Right atrium auricular region (tissue), 2 donors: ENCODE measurements at regions not wholly inside any gene's neighbourhood (a gene's known extent, or its start where the extent isn't known, plus 50 kb on each side); places are given as distances from the start of the nearest gene placed in this dataset.

ENCODE experiments used
- DNase-seq: peaks from one replicate; pipeline ENCODE4 v3.0.0-alpha.2; 2019; ENCODE audit warnings: low spot score
- H3K27ac ChIP-seq, 2 donors: fragments of 200-600 bp; sonication (generic); 1 replicate in 1 of 2; 2 replicates in 1 of 2; pipeline ENCODE4 v1.5.1; 2016 to 2019
- H3K27me3 ChIP-seq, 2 donors: fragments of 200-600 bp; sonication (generic); one replicate each; pipeline versions ENCODE4 v1.5.1 to v1.6.0; 2017 to 2019
- H3K36me3 ChIP-seq: fragments of 200-600 bp; sonication (generic); one replicate; pipeline ENCODE4 v1.5.1; 2016
- H3K4me1 ChIP-seq, 2 donors: fragments of 200-600 bp; sonication (generic); one replicate each; pipeline versions ENCODE4 v1.5.1 to v1.6.0; 2017 to 2019
- H3K4me3 ChIP-seq, 2 donors: fragments of 200-600 bp; sonication (generic); 1 replicate in 1 of 2; 2 replicates in 1 of 2; pipeline ENCODE4 v1.5.1; 2017 to 2019; ENCODE audit warnings: mild to moderate bottlenecking in 1 of 2, moderate library complexity in 1 of 2
- H3K9me3 ChIP-seq, 2 donors: fragments of 200-600 bp; sonication (generic); one replicate each; pipeline ENCODE4 v1.5.1; 2019
- TF ChIP-seq, protein P1 (sequence below), 2 donors: fragments of 200-600 bp; sonication (generic); IDR thresholded peaks; one replicate each; pipeline ENCODE4 v1.5.1; 2019; ENCODE audit warnings: antibody characterized with exemption in 2 of 2

DNA sequence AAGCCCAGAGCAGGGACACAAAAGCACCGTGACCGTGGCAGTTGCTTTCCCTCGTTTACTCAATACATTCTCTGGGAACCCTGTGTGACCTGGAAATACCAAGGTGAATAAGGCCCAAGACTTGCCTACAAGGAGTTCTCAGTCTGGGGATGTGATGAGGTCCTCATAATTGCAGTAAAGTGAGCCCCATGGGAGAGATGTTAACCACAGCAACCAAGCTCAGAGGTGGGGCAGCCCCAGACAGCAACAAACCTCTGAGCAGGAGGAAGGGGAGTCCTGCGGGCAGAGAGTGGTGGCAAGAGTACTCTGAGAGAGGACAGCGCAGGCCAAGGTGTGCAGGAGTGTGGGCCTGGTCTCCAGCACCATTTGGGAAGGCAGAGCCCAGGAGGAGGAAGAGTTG is 91.6 kb downstream of the TTC32 start:
- Histone ChIP-seq H3K27me3 (no peaks in the 10 kb centered on the region), H3K4me3 (no peak overlapping the region), H3K4me1 (peaks cover 0 to 10% of the 10 kb centered on the region in 2 donors), H3K9me3 (no peaks in the 10 kb centered on the region), H3K36me3 (no peaks in the 10 kb centered on the region), H3K27ac (no peak overlapping the region)
- TF ChIP-seq, protein P1, sequence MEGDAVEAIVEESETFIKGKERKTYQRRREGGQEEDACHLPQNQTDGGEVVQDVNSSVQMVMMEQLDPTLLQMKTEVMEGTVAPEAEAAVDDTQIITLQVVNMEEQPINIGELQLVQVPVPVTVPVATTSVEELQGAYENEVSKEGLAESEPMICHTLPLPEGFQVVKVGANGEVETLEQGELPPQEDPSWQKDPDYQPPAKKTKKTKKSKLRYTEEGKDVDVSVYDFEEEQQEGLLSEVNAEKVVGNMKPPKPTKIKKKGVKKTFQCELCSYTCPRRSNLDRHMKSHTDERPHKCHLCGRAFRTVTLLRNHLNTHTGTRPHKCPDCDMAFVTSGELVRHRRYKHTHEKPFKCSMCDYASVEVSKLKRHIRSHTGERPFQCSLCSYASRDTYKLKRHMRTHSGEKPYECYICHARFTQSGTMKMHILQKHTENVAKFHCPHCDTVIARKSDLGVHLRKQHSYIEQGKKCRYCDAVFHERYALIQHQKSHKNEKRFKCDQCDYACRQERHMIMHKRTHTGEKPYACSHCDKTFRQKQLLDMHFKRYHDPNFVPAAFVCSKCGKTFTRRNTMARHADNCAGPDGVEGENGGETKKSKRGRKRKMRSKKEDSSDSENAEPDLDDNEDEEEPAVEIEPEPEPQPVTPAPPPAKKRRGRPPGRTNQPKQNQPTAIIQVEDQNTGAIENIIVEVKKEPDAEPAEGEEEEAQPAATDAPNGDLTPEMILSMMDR (IDR thresholded peaks at IDR 0.05) = no peak
- peak; percentile 9 for DNase-seq

DNA sequence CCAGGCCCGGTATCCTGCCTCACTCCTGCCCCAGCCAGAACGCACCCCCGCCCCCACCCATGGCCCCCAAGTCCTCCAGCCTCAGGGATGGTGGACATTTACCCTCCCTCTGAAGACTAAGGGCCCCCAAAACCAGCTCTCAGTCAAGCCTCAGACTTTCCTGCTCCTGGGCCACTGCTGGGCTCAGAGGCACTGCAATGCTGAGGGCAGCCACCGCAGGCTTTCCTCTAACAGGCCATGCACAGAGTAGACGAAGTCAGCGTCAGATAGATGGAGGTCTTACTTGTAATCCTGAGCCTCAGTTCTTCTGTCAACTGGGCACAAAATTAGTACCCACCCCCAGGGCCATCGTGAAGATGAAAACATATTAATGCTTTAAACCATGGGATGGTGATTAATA is 92.6 kb downstream of the TTC32 start:
- peaks cover 0 to 10% of the 10 kb centered on the region in 2 donors for H3K4me1 ChIP-seq

DNA sequence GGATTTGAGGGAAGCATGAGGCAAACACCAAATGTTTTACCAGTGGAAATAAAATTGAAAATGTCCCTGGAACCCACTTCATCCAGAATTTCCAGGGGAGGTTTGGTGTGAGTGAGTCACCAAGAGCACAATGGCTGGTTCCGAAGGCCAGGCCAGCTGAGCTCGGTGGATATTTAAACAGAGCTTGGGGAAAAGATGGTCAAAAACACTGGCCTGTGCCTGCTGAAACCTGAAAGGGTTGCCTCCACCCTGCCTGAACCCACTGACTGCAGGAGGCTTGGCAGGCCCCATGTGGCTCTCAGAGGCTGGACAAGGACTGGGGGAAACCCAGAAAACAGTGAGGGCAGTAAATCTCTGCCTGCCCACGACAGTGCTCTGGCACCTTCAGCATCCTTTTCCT is 93.9 kb downstream of the TTC32 start:
- no peaks in the 10 kb centered on the region for H3K9me3 ChIP-seq
- TF ChIP-seq, protein P1 (IDR thresholded peaks at IDR 0.05) = no peak
- no peaks in the 10 kb centered on the region for H3K27me3 ChIP-seq
- peak; percentile 43 for DNase-seq
- no peak overlapping the region for H3K4me3 ChIP-seq
- H3K27ac ChIP-seq = peak overlapping the region; percentile 7 to 22
- peaks cover 0 to 10% of the 10 kb centered on the region in 2 donors for H3K4me1 ChIP-seq
- no peaks in the 10 kb centered on the region for H3K36me3 ChIP-seq

More for the DNA sequence above, 92.6 kb downstream of the TTC32 start:
- TF ChIP-seq, protein P1 (IDR thresholded peaks at IDR 0.05) = no peak
- H3K27me3 ChIP-seq = no peaks in the 10 kb centered on the region
- no peaks in the 10 kb centered on the region for H3K36me3 ChIP-seq
- DNase-seq = peak; percentile 26
- no peak overlapping the region for H3K27ac ChIP-seq
- H3K9me3 ChIP-seq = no peaks in the 10 kb centered on the region
- no peak overlapping the region for H3K4me3 ChIP-seq

DNA sequence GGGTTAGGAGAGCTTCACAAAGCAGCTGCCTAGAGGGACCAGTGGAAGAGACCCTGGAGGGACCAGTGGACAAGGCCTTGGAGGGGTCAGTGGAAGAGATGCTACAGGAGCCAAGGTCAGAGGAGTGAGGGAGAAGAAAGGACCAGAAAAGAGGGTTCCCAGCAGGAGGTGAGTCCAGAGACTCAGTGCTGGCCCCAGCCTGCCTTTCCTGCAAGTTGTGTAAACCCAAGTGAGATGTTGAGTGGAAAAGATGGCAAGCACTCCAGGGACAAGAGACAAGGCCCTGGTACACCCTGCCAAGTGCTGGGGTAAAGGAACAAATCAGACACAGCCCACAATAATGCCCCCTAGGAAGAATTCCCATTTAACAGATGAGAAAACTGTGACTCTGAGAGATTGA is 94.4 kb downstream of the TTC32 start:
- TF ChIP-seq, protein P1 (IDR thresholded peaks at IDR 0.05) = no peak
- Histone ChIP-seq H3K27me3 (no peaks in the 10 kb centered on the region), H3K9me3 (no peaks in the 10 kb centered on the region), H3K4me1 (peaks cover 1 to 14% of the 10 kb centered on the region in 2 donors), H3K27ac (peak overlapping the region; percentile 7 to 22), H3K36me3 (no peaks in the 10 kb centered on the region), H3K4me3 (no peak overlapping the region)
- DNase-seq = no peak

DNA sequence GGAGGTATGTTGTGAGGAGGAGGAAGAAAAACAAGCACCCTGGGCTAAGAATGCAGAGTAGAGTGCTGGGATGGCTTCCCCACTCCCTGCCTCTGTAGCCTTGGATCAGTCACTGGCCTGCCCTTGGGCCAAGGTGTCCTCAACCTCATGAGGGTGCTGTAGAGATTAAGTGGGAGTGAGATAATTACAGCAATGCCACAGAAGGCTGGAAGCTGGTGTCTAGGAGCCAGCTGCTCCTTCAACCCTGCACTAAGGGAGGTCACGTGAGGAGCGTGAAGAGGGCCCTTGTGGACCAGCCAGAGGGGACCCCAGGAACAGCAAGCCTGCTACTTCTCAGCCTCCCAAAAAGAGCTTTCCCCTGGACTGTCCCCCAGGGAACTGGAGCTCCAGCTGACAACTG is 95.2 kb downstream of the TTC32 start:
- H3K27me3 ChIP-seq = no peaks in the 10 kb centered on the region
- no peaks in the 10 kb centered on the region for H3K9me3 ChIP-seq
- DNase-seq = no peak
- TF ChIP-seq, protein P1 (IDR thresholded peaks at IDR 0.05) = no peak
- peak overlapping the region in 1 of 2 donors; percentile 7 for H3K27ac ChIP-seq
- H3K4me3 ChIP-seq = no peak overlapping the region
- H3K4me1 ChIP-seq = peaks cover 4 to 22% of the 10 kb centered on the region in 2 donors
- no peaks in the 10 kb centered on the region for H3K36me3 ChIP-seq

DNA sequence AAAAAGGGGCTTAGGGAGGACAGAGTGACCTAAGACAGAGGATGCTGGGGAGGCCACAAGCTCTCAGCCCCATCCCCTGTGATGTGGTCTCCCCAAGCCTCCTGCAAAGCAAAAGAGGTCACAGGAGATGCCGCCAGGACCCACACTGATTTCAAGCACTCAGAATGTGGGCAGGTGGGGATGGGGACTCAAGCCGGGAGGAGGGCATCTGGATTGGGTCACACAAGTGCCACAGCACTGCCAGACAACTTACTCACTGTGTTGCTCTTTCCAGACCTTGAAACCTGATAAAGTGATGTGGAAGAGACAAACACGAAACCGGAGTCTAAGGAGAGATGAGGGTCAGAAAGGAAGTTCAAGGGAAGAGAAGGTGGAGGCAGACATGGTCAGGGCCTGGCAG is 95.7 kb downstream of the TTC32 start:
- no peak overlapping the region for H3K27ac ChIP-seq
- TF ChIP-seq, protein P1 (IDR thresholded peaks at IDR 0.05) = no peak
- H3K27me3 ChIP-seq = no peaks in the 10 kb centered on the region
- no peak overlapping the region for H3K4me3 ChIP-seq
- H3K36me3 ChIP-seq = no peaks in the 10 kb centered on the region
- no peaks in the 10 kb centered on the region for H3K9me3 ChIP-seq
- peaks cover 4 to 25% of the 10 kb centered on the region in 2 donors for H3K4me1 ChIP-seq
- DNase-seq = no peak
